GM12872 (cell line): ENCODE measurements at regions not wholly inside any gene's neighbourhood (a gene's known extent, or its start where the extent isn't known, plus 50 kb on each side); places are given as distances from the start of the nearest gene placed in this dataset.

Experiments used
- CTCF ChIP-seq: IDR thresholded peaks from 3 replicates; pipeline ENCODE4 v1.5.1; 2011; ENCODE audit warnings: low read depth, mild to moderate bottlenecking, low read length, moderate library complexity; ENCODE audit not compliant: insufficient read depth

- no peak for TF ChIP-seq CTCF
These were observed 377.8 kb upstream of the FSIP2 start for GRCh38 chr2:185360776-185361175.

GRCh38 chr2:185372188-185372587 lies 366.4 kb upstream of the FSIP2 start:
- TF ChIP-seq CTCF: no peak

GRCh38 chr2:185373229-185373628 lies 365.4 kb upstream of the FSIP2 start:
- TF ChIP-seq CTCF: no peak

- no peak for TF ChIP-seq CTCF
These were observed 363.7 kb upstream of the FSIP2 start for GRCh38 chr2:185374878-185375277.

GRCh38 chr2:185375731-185376130 lies 362.9 kb upstream of the FSIP2 start:
- TF ChIP-seq CTCF: no peak

GRCh38 chr2:185381631-185382030 lies 357.0 kb upstream of the FSIP2 start:
- TF ChIP-seq CTCF: no peak

- TF ChIP-seq CTCF: no peak
These were observed 353.6 kb upstream of the FSIP2 start for GRCh38 chr2:185384822-185385560.

GRCh38 chr2:185388226-185388625 lies 350.4 kb upstream of the FSIP2 start:
- TF ChIP-seq CTCF: no peak
